ENCODE measurements at regions not wholly inside any gene's neighbourhood (a gene's known extent, or its start where the extent isn't known, plus 50 kb on each side); places are given as distances from the start of the nearest gene placed in this dataset.

- no peaks in the 10 kb centered on the region for H3K27me3 Mint-ChIP-seq (ENCODE audit: low read depth)
- peaks cover 0 to 8% of the 10 kb centered on the region in 2 donors for H3K36me3 Mint-ChIP-seq (ENCODE audit: insufficient read depth in 2 of 2)
- no peak overlapping the region for H3K4me3 Mint-ChIP-seq
- peaks cover 20 to 22% of the 10 kb centered on the region in 2 donors for H3K9me3 Mint-ChIP-seq
- no peak for ATAC-seq (replicated peaks in 1 of 2)
- no peak for DNase-seq
- H3K27ac Mint-ChIP-seq = no peak overlapping the region
- no peaks in the 10 kb centered on the region for H3K4me1 Mint-ChIP-seq (ENCODE audit: low read depth)
These were observed 73.5 kb downstream of the CRPPA start for GRCh38 chr7:16347827-16348192.

- ATAC-seq (replicated peaks in 1 of 2) (no peak), DNase-seq (no peak)
- peaks cover 20 to 22% of the 10 kb centered on the region in 2 donors for H3K9me3 Mint-ChIP-seq
- H3K27me3 Mint-ChIP-seq (ENCODE audit: low read depth) = no peaks in the 10 kb centered on the region
- H3K36me3 Mint-ChIP-seq (ENCODE audit: insufficient read depth in 2 of 2) = peaks cover 0 to 8% of the 10 kb centered on the region in 2 donors
- no peak overlapping the region for H3K27ac Mint-ChIP-seq
- H3K4me1 Mint-ChIP-seq (ENCODE audit: low read depth) = no peaks in the 10 kb centered on the region
- H3K4me3 Mint-ChIP-seq = no peak overlapping the region
These were observed 74.1 kb downstream of the CRPPA start for GRCh38 chr7:16347066-16347826.

- Mint-ChIP-seq H3K27ac (no peak overlapping the region), H3K4me1 (ENCODE audit: low read depth) (no peaks in the 10 kb centered on the region), H3K4me3 (no peak overlapping the region), H3K36me3 (ENCODE audit: insufficient read depth in 2 of 2) (peaks cover 0 to 8% of the 10 kb centered on the region in 2 donors), H3K9me3 (peaks cover 20 to 23% of the 10 kb centered on the region in 2 donors), H3K27me3 (ENCODE audit: low read depth) (no peaks in the 10 kb centered on the region)
- ATAC-seq (replicated peaks in 1 of 2) = no peak
- DNase-seq = no peak
These were observed 75.1 kb downstream of the CRPPA start for GRCh38 chr7:16345979-16346958.

DNA sequence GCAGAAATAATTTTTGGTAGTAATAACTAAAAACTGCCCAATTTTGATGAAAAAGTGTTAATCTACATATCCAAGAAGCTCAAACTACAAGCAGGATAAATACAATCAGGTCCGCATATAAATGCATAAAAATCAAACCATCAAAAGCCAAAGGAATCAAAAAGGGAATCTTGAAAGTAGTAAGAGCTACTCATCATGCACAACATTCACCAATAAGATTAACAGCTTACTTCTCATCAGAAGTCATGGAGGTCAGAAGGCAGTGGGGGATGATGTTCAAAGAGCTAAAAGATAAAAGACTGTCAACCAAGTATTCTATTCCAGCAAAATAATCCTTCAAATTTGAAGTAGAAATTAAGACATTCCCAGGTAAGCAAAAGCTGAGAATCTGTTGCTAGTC lies 76.4 kb downstream of the CRPPA start:
- Mint-ChIP-seq H3K9me3 (peaks cover 15 to 18% of the 10 kb centered on the region in 2 donors), H3K27me3 (ENCODE audit: low read depth) (no peaks in the 10 kb centered on the region), H3K27ac (no peak overlapping the region), H3K4me1 (ENCODE audit: low read depth) (no peaks in the 10 kb centered on the region), H3K36me3 (ENCODE audit: insufficient read depth in 2 of 2) (peaks cover 0 to 6% of the 10 kb centered on the region in 2 donors), H3K4me3 (no peak overlapping the region)
- ATAC-seq (replicated peaks in 1 of 2) (no peak), DNase-seq (no peak)

DNA sequence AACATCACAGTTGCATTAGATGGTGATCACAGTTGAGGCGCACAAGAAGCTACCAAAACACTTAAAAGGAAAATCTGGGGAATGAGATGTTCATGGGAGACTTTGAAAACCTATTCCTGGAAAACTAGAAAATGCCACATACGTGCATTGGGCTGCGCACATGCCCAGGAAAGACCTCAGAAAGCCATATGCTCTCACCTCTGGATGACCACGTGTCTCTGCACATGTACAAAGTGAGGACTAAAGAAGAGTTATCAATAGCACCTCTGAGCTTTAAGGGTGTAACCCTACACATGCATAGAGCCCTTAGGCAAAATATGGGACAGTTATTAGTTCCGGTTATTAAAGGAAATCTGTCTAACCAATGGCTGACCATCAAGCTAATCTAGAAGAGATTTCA lies 77.7 kb downstream of the CRPPA start:
- Mint-ChIP-seq H3K4me3 (no peak overlapping the region), H3K36me3 (ENCODE audit: insufficient read depth in 2 of 2) (peaks cover 0 to 4% of the 10 kb centered on the region in 2 donors), H3K4me1 (ENCODE audit: low read depth) (no peaks in the 10 kb centered on the region), H3K27ac (no peak overlapping the region), H3K9me3 (peaks cover 12 to 16% of the 10 kb centered on the region in 2 donors), H3K27me3 (ENCODE audit: low read depth) (no peaks in the 10 kb centered on the region)
- DNase-seq = no peak
- ATAC-seq (replicated peaks in 1 of 2) = no peak

- no peak for ATAC-seq (replicated peaks in 1 of 2)
- Mint-ChIP-seq H3K4me3 (no peak overlapping the region), H3K36me3 (ENCODE audit: insufficient read depth in 2 of 2) (peaks cover 4 to 8% of the 10 kb centered on the region in 2 donors), H3K27me3 (ENCODE audit: low read depth) (no peaks in the 10 kb centered on the region), H3K4me1 (ENCODE audit: low read depth) (no peaks in the 10 kb centered on the region), H3K9me3 (peaks cover 9 to 13% of the 10 kb centered on the region in 2 donors), H3K27ac (no peak overlapping the region)
- DNase-seq = no peak
These were observed 83.3 kb downstream of the CRPPA start for GRCh38 chr7:16338065-16338464.

DNA sequence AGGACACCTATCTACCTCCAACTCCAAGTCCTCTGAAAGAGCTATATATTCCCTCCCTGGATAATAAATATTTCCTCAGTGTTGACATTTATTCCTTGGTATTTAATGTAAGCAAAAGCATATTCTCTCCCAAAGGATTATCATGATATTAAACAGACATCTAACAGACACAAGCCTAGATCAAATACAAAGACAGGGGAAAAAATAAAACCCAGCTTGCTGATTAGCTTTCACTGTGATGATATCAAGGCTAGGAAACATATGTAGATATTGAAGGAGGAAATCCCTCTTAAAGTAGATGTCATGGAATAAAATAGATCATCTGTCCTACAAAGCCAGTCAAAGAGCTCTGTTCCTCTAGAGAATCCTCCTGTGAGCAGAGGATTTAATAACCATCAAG lies 95.2 kb downstream of the CRPPA start:
- DNase-seq = no peak
- Mint-ChIP-seq H3K36me3 (ENCODE audit: insufficient read depth in 2 of 2) (no peaks in the 10 kb centered on the region), H3K27ac (no peak overlapping the region), H3K4me3 (no peak overlapping the region), H3K4me1 (ENCODE audit: low read depth) (no peaks in the 10 kb centered on the region), H3K9me3 (peaks cover 0 to 2% of the 10 kb centered on the region in 2 donors), H3K27me3 (ENCODE audit: low read depth) (no peaks in the 10 kb centered on the region)
- ATAC-seq (replicated peaks in 1 of 2) = no peak

DNA sequence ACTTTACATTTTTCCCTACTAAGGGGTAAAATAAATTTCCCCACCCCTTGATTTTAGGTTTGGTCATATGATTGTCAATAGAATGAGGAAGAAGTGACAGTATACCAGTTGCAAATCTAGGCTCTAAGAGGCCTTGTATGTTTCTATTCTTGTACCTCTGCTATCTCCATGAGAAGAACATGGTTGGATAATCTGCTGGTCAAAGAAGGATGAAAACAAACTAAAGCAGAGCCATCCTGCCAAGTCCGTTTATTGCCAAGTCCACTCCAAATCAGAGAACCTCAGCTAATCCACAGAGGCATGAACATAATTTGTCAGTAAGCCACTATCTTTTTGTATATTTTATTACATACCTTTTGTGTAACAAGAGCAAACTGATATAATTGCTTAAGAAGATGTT lies 98.0 kb downstream of the CRPPA start:
- ATAC-seq (replicated peaks in 1 of 2) = no peak
- H3K36me3 Mint-ChIP-seq (ENCODE audit: insufficient read depth in 2 of 2) = no peaks in the 10 kb centered on the region

DNA sequence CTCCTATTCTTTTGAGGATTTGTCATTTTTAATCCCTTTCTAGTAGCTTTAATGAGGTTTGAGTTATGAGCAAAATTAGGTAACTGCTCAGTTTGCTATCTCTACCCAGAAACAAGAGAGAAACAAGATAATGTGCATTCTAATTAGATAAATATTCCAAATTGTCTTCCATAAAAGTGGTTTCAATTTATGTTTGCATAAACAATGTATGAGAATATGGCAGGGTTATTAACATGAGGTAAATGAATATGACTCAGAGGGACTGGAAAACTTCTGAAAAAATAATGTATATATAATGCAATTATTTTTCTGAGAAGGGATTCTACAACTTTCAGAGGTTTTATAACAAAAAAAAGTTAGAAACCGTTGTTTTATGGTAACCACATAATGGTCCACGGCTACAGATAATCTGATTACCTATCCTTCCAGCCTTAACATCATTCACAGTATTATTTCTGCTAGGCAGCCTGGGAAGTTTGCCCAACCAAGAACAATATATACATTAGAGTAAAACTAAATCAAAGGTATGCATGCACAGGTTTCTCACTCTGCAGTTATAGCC lies 101.2 kb downstream of the CRPPA start:
- H3K9me3 Mint-ChIP-seq = peaks cover 0 to 4% of the 10 kb centered on the region in 2 donors

More for the DNA sequence above, 98.0 kb downstream of the CRPPA start:
- Mint-ChIP-seq H3K4me3 (no peak overlapping the region), H3K9me3 (peaks cover 0 to 4% of the 10 kb centered on the region in 2 donors), H3K27ac (no peak overlapping the region), H3K4me1 (ENCODE audit: low read depth) (no peaks in the 10 kb centered on the region), H3K27me3 (ENCODE audit: low read depth) (no peaks in the 10 kb centered on the region)
- DNase-seq = no peak

GRCh38 chr7:16318989-16319915 lies 102.1 kb downstream of the CRPPA start:
- Mint-ChIP-seq H3K36me3 (ENCODE audit: insufficient read depth in 2 of 2) (no peaks in the 10 kb centered on the region), H3K27me3 (ENCODE audit: low read depth) (no peaks in the 10 kb centered on the region), H3K4me1 (ENCODE audit: low read depth) (no peaks in the 10 kb centered on the region), H3K9me3 (peaks cover 0 to 4% of the 10 kb centered on the region in 2 donors), H3K27ac (no peak overlapping the region), H3K4me3 (no peak overlapping the region)
- ATAC-seq (replicated peaks in 1 of 2) = no peak
- DNase-seq = no peak

More for the DNA sequence above, 101.2 kb downstream of the CRPPA start:
- Mint-ChIP-seq H3K27me3 (ENCODE audit: low read depth) (no peaks in the 10 kb centered on the region), H3K27ac (no peak overlapping the region), H3K4me1 (ENCODE audit: low read depth) (no peaks in the 10 kb centered on the region), H3K36me3 (ENCODE audit: insufficient read depth in 2 of 2) (no peaks in the 10 kb centered on the region), H3K4me3 (no peak overlapping the region)
- DNase-seq (no peak), ATAC-seq (replicated peaks in 1 of 2) (no peak)

DNA sequence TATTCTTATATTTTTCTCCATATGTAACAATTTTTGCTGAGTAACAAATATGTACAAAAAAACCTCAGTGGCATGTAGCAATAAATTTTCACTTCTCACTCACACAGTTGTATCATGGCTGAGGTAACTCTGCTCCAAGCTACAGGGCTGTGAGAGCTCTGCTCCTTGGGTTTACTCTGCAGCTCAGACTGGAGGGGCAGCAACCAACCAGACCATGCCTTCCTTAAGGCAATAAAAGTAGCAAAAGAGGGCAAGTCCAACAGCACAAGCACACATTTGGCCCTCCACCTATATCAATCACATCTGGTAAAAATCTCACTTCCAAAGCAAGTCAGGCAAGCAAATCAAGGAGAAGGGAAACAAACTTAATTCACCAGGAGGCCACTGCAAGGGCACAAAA lies 102.9 kb downstream of the CRPPA start:
- H3K27me3 Mint-ChIP-seq (ENCODE audit: low read depth) = no peaks in the 10 kb centered on the region
- H3K9me3 Mint-ChIP-seq = peaks cover 0 to 3% of the 10 kb centered on the region in 2 donors
- no peak overlapping the region for H3K4me3 Mint-ChIP-seq
- no peaks in the 10 kb centered on the region for H3K36me3 Mint-ChIP-seq (ENCODE audit: insufficient read depth in 2 of 2)
- no peaks in the 10 kb centered on the region for H3K4me1 Mint-ChIP-seq (ENCODE audit: low read depth)
- ATAC-seq (replicated peaks in 1 of 2) (no peak), DNase-seq (no peak)
- no peak overlapping the region for H3K27ac Mint-ChIP-seq

DNA sequence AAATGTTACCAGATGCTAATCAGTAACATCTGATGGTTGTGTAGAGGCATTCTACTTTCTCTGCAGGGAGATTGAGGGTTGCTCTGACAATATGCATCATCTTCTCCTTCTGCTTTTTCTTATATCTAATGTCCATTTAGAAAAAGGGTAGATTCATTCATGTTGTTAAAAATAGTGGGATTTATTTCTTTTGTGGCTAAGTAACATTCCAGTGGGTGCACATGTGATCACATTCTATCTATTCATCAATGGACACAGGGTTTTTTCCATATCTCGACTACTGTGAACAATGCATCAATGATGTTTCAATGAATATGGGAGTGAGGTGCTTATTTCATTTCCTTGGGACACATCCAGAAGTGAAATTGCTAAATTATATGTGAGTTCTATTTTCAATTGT lies 103.9 kb downstream of the CRPPA start:
- Mint-ChIP-seq H3K4me1 (ENCODE audit: low read depth) (no peaks in the 10 kb centered on the region), H3K27ac (no peak overlapping the region)
- DNase-seq = no peak

More for the DNA sequence above, 103.9 kb downstream of the CRPPA start:
- no peak for ATAC-seq (replicated peaks in 1 of 2)
- Mint-ChIP-seq H3K9me3 (peaks cover 0 to 3% of the 10 kb centered on the region in 2 donors), H3K27me3 (ENCODE audit: low read depth) (no peaks in the 10 kb centered on the region), H3K4me3 (no peak overlapping the region), H3K36me3 (ENCODE audit: insufficient read depth in 2 of 2) (no peaks in the 10 kb centered on the region)
